RPMI8226 (cell line): ENCODE measurements at regions not wholly inside any gene's neighbourhood (a gene's known extent, or its start where the extent isn't known, plus 50 kb on each side); places are given as distances from the start of the nearest gene placed in this dataset.
"Not testable (repeated sequence)": the region's sequence is repeated elsewhere in the genome, so short reads cannot be mapped to it uniquely, and the experiment has no call there.

Source experiments
- DNase-seq: peaks from one replicate; pipeline ENCODE4 v3.0.0-alpha.2; 2015

DNA sequence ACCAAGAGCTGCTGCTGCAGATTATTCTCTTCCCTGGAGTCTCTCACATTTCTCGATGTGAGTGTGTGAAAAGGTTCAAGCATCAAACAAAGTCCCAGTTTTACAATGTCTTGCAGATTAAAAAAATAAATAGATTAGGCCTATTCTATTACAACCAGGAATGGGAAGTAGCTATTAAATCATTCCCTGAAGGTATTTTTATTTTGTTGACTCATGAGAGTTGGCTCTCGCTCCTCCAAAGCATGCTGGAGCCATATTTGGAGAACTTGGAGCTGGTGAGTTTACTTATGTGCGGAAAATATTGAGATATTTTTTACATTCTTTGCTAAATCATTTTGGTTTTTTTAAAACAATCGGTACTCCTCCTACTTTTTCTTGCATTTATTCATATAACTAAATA, 572.3 kb downstream of the ETNK1 start:
- DNase-seq: no peak

DNA sequence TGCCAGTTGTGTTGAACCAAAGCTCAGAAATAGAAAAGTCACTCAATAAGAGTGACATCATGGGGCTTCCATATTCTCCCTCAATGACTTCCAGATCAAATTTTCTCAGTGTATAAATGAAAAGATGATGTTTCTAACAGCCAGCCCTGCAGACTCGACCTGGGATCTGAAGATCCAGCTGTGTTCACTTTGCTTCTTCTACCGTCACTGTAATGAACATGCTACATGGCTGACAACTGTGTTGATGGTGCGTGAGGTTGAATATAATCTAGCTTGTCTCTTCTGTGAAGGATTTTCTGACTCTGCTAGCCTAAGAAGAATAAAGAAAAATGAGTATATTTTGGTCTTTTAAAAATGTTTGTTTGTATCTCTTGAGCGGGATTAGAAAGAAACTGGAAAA, 577.8 kb downstream of the ETNK1 start:
- DNase-seq: no peak

DNA sequence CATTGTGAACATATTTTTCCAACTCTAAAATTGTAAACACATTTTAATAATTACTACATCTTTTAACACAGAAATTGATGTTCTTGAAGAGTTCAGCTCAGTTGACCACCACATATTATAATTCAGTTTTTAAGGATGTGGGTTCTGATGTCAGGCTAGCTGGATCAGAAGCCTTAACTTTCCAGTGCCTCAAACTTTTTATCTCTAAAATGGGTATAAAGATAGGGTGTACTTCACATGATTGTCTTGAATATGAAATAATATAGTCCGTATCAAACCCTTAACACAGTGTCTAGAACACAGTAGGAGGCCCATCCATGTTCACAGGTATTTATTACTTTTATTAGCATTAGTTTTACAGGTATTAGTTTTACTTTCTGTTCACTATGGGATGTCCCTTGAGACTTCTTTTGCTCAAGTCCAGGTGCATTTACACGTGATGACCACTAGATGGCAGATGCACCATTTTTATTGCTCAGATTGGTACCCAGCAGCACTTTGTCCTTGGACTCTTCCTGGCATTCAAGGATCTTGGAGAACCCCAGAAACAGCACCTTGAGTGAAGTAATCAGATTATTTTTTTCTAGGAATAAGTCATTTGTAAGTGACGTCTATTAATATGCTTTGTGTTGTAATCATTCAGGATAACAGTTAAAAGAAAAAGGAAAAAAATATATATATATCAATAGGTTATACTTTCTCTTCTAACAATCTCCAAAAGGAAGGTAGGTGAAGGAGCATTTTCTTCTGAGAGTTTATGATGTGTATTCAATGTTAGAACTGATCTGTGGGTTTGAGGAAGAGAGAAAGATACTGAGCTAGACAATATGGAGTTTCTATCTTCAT, 580.2 kb downstream of the ETNK1 start:
- peak; percentile 26 for DNase-seq

DNA sequence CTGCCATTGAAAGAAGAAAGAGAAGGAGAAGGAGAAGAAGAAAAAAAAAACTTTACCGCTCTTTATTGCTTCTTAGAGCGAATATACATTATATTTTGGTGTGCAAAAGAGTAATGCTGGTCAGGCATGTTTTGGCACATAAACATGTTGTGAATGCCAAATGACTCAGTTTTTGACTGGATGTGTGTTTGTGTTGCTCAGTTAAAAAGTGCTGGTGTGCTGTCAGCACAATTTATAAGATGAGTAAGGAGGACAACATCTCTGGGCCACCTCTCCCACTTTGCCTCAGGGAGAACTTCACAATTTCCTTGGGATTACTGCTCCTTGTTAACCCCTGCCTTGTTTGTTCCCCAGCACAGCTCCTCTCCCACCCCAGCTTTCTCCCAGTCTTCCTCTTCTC, 584.8 kb downstream of the ETNK1 start:
- DNase-seq: no peak

DNA sequence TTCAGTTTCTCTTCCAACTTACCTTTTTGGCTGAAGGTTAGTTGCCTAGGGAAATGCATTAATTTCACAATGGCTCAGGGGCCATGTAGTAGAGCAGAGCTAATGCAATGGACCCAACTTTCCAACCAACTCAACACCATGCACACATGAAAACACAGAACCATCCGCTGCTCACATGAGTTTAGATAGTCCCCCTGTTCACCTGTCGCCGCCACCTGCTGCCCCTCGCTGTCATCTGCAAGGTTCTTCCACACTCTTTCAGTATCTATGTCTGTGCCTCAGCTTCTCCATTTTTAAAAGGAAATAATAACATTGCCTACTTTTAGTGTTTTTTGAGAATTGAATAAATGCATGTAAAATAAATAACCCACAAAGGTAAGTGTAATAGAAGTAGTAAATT, 585.6 kb downstream of the ETNK1 start:
- no peak for DNase-seq

DNA sequence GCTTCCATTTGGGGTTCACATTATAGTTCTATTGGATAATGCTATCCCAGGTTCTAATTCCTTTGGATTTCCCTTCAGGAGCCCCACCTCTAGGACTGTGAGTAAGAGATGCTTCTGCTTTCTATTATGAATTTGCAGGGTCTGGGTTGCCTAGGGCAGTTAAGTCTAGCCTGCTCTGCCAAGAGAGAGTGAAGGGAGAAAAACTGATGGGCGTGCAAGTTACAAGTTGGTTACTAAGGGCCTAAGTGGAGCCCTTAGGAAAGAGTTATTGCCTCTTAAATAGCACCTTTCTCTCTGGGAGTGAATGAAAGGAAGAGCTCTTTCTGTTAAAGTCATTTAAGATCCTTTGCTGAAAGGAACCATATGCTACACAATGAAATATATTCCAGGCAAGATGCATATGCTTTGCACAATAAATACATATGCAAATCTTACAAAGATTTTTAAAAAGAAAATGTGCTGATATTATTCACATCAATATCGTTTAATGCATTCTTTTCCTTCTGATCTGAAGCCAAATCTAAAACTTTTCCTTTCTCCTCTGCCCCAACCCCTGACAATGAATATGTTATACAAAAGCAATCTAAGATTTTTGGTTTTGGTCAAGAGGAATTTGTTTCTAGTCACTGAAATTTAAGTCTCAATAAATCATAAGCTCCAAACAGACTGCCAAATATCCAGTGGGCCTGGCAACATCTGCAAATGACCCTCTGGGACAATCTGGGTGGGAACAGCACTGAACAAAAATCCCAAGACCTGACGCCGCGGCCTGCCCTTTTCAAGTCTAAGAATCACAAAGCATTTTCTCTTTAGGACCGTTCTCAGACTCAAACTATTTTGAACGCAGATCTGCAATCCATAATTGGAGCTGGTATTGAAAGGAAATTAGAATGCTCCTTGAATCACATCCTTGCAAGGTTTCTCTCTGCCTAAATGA, 586.7 kb downstream of the ETNK1 start:
- no peak for DNase-seq

DNA sequence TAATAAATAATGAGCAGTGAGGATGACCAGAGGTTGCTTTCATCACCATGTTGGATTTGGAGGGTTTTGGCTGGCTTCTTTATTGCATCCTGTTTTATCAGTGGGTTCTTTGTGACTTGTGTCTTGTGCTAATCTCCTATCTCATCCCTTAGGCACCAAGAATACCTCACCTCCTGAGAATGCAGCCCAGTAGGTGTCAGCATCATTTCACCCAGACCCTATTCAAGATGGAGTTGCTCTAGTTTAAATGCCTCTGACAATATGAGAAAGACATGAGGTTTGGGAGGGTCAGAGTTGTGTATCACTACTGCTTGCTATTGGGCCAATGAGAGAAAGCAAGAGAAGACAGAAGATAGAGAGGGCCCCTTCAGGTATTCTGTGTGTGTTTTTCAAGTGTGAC, 592.2 kb downstream of the ETNK1 start:
- no peak for DNase-seq

DNA sequence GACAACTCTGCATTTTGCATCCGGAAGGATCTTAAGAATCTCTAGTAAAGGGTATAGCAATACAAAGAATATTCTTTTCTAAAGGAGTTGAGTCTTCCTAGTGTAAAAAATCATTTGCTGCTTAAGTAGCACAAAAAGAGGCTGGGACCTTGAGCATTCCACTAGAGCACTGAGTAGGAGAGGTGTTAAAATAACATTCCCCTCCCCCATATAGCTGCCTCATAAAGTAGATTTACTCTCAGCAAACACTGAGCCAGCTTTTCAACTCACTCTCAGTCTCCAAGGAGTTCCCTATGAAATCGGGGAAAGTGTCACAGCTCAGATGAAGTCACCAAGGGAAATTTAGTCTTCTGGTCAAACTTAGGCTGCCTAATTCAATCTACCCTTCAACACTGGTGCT, 592.7 kb downstream of the ETNK1 start:
- no peak for DNase-seq

DNA sequence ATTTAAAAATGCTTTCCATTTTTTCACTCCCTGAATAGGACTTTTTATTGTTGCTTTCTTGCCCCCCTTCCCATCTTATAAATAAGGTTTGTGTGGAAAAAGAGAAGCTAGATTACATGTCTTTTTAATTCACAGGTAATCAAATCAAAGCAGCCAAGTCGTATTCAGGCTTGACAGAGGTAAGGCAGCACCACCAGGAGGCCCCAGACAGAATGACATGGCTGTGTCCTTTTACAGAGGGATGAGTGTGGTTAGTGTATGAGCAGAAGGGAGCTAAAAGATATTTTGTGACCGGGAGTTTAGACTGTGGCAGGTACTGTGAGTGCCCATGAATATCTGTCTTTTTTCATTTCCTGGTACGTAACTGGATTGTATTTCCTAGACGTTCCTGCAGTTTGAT, 596.1 kb downstream of the ETNK1 start:
- DNase-seq: peak; percentile 5

DNA sequence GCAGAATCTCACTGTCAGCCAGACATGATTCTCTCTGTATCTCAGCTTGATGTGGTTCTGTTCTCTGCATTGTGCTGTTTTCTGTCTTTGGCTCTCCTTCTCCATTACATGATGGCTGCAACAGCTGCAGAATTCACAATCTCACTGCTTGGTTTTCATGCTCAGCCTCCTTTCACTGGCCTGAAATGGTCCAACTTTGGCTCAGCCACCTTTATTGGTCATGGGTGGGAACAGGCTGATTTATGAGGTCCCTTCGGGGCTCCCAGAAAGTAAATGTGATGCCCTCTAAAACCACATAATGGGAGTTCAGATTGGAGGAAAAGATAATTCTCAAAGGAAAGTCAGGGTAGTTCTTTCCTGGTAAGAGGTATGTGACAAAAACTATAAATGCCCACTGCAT, 597.0 kb downstream of the ETNK1 start:
- no peak for DNase-seq

DNA sequence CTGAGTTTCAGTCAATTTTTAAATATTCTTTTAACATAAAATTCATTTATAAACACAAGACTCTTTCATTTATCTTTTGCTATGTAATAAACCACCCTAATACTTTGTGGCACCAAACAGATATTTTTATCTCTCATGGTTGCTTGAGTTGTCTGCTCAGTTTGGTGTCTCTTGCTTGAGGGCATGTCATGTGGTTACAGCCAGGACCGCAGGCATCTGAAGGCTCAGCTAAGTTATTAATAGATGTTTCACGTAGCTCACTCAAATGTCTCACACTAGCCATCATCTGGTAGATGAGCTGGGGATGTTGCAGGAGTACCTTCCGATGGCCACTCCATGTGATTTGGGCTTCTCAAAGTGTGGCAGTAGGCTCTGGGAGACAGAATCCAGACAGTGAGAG, 597.8 kb downstream of the ETNK1 start:
- DNase-seq: peak; percentile 11

DNA sequence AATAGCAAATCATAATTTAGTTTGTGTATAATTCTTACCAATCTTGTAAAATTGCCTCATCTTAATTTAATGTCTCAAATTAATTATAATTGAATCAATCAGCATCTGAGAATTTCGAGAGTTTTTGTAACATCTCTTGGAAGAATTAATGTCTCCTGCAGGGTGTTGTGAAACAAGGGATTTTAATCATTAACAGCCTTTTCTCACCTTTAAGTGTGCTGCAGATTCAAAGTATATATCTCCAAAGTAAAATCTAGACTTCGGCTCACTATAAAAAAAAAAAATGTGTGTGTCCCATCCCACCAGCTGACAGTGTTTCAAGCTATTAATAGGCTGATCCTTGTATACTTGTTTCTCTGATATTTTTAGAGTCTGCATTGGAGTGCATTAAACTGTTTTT, 603.1 kb downstream of the ETNK1 start:
- DNase-seq: no peak

DNA sequence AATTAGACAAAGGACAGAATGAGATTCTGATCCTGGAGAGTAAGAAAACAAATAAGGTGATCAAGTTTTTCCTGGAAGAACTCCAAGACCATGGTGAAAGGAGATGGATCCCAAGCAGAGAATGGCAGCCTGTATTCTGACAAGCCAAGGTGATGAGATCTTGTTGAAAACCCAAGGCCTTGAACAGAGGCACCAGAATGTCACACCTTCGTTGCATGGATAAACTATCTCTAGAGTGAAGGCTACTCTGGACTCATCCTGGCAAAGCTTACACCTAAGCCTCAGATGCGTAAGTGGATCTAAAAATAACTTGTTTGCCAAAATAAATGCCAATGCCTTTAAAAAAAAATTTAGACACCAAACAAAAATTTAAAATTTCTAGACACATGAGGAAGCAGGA, 605.9 kb downstream of the ETNK1 start:
- DNase-seq: no peak

DNA sequence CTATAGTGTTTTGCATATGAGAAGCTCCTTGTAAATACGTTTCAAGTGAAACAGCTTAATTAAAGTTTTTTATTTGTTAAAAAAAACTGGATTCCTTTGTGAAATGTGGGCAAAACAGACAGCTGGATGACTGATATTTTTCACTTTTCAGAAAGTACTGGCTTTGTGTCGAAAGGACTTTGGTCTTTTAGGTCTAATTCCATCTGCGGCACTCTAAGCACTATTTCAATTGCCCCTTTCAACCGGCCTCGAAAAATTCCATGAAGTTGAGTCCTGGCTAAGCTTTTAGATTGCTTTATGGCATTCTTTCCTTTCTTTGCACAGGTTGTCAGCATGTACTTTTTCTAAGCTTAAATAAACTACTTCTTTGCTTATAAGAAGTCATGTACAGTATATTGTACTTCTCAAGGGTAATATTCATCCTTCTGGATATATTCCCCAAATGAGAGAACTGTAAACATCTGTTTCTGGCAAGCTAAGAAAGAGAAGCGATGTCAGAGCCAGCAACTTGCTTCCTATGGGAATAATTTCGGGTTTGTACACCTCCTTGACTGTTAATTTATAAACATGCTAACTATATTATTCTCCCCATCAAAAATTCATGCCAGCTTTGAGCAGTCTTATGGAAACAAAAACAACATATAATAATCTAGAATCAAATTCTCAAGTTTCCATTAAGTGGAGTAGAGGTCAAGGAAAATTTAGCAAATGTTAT, 611.3 kb downstream of the ETNK1 start:
- DNase-seq: no peak

DNA sequence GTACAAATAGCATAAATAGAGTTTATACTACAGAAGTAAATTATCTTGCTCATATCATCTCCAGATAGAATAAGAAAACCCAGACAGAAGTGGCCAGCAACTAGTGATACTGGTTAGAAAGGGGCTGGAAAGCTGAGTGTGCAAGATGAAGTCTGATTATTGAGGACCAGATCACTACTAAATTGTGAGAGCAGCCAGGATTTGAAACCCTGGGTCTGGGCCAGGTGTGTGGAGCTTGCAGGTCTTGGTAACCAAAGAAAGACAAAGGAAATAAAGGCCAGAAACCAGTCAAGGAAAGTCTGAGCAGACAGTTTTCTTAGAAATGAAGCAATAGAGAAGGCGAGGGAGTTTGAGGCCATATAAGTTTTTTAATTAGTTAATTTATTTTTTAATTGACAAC, 611.8 kb downstream of the ETNK1 start:
- DNase-seq: no peak

DNA sequence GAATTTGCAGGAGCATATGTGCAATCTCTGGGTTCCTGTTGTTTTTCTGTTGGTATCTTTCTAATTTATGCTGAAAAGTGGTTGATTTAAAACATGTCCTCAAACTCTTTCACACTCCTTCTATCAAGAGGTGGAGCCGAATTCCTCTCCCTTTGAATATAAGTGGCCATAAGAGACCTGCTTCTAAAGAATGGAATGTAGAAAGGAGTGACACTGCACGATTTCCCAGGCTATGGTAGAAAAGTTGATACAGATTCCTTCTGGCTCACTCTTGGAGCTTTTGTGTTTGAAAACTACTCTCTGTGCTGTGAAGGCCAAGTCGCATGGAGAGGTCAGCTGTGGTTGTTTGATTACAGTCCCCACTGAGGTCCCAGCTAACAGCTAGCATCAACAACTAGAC, 613.2 kb downstream of the ETNK1 start:
- no peak for DNase-seq

DNA sequence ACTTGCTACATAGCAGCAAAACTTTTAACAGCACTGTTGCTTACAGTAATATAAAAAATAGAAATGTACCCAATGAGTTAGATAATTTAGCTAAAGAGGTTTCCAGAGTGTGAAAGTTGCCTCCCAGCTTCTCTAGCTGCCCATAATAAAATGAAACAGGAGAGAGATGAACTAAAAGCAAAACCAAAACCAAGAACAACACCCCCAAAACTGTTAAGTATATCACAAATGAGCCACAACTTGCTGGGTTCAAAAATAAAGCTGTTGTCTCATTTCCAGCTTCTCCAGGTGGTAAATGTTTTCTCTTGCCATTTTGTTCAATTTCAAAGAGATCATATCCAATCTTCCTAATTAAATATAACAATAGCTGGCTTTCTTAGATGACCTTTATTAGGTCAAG, 614.0 kb downstream of the ETNK1 start:
- DNase-seq: no peak

DNA sequence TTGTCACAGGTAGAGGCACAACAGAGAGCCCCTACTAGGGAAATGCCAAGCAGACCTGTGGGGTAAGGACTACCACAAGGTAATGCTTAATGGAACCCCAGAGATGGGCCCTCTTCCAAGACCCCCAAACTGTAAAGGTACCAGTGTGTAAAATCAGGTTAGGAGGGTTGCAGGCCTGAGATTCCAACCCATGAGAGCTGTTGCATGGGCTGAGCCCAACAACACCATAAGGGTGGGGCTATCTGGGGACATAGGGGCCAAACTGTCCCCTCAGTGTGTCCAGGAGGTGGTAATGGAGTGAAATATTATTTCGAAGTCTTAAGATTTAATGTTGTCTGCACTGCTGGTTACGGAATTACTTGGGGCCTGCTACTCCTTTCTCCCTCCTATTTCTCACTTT, 620.2 kb downstream of the ETNK1 start:
- DNase-seq: no peak

DNA sequence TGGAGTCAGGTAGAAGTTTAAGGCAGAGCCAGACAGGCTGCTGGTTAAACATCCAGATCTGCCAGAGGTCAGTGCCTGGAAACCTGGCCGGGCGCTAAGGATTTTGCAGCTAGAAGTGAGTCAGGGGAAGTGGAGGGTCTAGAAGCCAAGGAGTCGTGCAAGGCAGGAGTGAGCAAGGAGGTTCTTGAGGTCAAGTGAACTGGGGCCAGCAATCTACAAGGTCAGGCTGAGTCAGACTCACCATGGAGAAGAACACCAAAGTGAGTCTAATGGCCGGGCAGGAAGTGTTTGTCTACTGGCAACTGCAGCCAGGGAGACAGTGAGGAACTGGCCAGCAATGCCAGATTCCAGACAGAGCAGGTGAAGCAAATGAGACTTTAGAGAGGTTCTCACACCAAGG, 628.2 kb downstream of the ETNK1 start:
- DNase-seq: no peak

DNA sequence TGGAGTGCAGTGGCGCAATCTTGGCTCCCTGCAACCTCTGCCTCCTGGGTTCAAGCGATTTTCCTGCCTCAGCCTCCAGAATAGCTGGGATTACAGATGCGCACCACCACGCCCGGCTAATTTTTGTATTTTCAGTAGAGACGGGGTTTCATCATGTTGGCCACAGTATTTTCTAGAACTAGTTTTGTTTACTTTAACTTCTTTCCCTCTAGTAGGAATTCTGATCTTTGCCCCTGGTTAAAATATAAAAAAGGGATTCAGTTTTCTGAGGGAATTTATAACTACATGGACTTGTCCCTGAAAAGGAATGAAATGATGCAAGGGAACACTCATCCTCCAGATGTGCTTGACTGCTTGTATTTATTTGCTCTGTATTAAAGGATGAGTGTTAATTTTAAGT, 628.9 kb downstream of the ETNK1 start:
- DNase-seq: not testable (repeated sequence)

DNA sequence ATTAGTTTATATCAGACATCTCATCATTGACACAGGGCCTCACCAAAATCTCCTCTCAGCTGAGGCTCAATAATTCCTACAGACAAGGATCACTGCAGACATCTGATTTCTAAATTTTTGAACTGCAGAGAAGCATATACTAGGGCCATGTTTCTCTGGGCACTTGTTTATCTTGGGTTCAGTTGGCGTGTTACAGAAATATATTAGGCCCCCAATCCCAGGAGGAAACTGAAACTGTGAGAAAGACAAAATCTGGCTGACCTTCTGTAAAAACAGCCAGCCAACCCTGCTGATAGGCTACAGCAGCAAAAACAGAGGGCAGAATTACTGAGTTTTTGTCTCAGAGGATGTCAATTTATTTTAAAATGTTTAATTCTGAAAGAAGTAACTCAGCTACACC, 634.6 kb downstream of the ETNK1 start:
- no peak for DNase-seq

DNA sequence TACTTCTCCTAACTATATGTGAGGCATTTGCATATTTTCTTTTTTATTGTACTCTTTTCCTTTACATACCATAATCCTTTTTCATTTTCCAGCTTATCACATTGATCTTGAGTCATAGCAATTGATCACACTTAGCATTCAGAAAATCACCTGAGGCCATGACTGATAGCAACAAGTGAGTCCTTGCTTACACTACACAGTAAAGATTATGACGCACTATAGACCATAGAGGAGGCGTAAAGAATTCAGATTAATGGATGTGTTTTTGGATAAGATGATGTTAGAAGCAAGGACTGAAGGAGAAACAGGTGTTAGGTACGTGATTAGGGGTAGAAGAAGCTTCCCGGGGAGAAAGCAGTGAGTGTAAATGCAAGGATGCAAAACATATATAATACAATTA, 637.7 kb downstream of the ETNK1 start:
- DNase-seq: no peak

DNA sequence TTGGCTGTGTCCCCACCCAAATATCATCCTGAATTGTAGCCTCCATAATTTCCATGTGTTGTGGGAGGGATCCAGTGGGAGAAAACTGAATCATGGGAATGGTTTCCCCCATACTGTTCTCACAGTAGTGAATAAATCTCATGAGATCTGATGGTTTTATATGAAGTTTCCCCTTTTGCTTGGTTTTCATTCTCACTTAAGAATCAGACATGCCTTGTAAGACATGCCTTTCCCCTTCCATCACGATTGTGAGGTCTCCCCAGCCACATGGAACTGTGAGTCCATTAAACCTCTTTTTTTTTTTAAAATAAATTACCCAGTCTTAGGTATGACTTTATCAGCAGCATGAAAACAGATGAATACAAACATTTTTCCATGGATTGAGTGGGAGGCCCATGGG, 652.9 kb downstream of the ETNK1 start:
- no peak for DNase-seq

DNA sequence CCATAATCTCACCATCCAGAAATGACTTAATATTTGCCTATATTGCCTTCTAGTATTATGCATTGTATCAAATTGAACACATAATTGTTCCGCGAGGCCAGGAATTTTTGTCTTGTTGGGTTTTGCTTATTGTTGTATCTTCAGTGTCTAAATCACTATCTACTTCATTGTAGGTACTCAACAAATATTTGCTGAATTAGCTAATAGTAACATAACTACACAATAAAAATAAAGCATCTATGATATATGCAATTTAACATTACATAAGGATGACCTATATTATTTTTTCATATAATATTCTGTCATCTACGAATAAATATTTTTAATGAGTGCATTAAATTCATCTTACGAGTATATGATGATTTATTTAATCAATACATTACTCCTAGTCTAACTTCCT, 656.3 kb downstream of the ETNK1 start:
- no peak for DNase-seq
